OCI-LY3 (cell line): ENCODE measurements at regions not wholly inside any gene's neighbourhood (a gene's known extent, or its start where the extent isn't known, plus 50 kb on each side); places are given as distances from the start of the nearest gene placed in this dataset.

ENCODE experiments used
- CTCF ChIP-seq: fragments of 200-600, 300-600 bp; sonication (generic); IDR thresholded peaks from 2 replicates; pipeline ENCODE4 v1.5.1; 2014; ENCODE audit warnings: antibody characterized with exemption, low read length, low read depth
- EZH2phosphoT487 ChIP-seq: fragments of 200-600 bp; shearing (Covaris generic); IDR thresholded peaks from 2 replicates; pipeline ENCODE4 v1.6.1; 2018; ENCODE audit warnings: antibody characterized with exemption, mixed run types, low read depth

- no peak for TF ChIP-seq CTCF
- TF ChIP-seq EZH2phosphoT487: no peak
Measured at GRCh38 chr1:68953311-68953710, 456.4 kb upstream of the DEPDC1 start.
